Endothelial cell (in vitro differentiated cells): ENCODE measurements at regions not wholly inside any gene's neighbourhood (a gene's known extent, or its start where the extent isn't known, plus 50 kb on each side); places are given as distances from the start of the nearest gene placed in this dataset.

Experiments used
- DNase-seq: peaks from one replicate; pipeline ENCODE4 v3.0.0; 2021; ENCODE audit warnings: low spot score
- H3K27ac Mint-ChIP-seq: one replicate; pipeline ENCODE4 v1.8.0; 2021; ENCODE audit warnings: mixed read lengths, inconsistent platforms; ENCODE audit not compliant: unreplicated experiment
- H3K27me3 Mint-ChIP-seq: one replicate; pipeline ENCODE4 v1.8.0; 2021; ENCODE audit warnings: mild to moderate bottlenecking, moderate library complexity, mixed read lengths, inconsistent platforms; ENCODE audit not compliant: unreplicated experiment
- H3K36me3 Mint-ChIP-seq: one replicate; pipeline ENCODE4 v1.8.0; 2021; ENCODE audit warnings: mild to moderate bottlenecking, low read depth, mixed read lengths, inconsistent platforms; ENCODE audit not compliant: unreplicated experiment
- H3K4me1 Mint-ChIP-seq: one replicate; pipeline ENCODE4 v1.8.0; 2021; ENCODE audit warnings: mild to moderate bottlenecking, mixed read lengths, inconsistent platforms; ENCODE audit not compliant: unreplicated experiment
- H3K4me3 Mint-ChIP-seq: one replicate; pipeline ENCODE4 v1.8.0; 2021; ENCODE audit warnings: mild to moderate bottlenecking, mixed read lengths, inconsistent platforms; ENCODE audit not compliant: unreplicated experiment
- H3K9me3 Mint-ChIP-seq: one replicate; pipeline ENCODE4 v1.8.0; 2021; ENCODE audit warnings: mixed read lengths, inconsistent platforms; ENCODE audit not compliant: unreplicated experiment
- TF ChIP-seq, protein P1 (sequence below): fragments of 200-600 bp; sonication (generic); IDR thresholded peaks from one replicate; pipeline ENCODE4 v1.5.0; 2021; ENCODE audit warnings: antibody characterized with exemption; ENCODE audit not compliant: unreplicated experiment

DNA sequence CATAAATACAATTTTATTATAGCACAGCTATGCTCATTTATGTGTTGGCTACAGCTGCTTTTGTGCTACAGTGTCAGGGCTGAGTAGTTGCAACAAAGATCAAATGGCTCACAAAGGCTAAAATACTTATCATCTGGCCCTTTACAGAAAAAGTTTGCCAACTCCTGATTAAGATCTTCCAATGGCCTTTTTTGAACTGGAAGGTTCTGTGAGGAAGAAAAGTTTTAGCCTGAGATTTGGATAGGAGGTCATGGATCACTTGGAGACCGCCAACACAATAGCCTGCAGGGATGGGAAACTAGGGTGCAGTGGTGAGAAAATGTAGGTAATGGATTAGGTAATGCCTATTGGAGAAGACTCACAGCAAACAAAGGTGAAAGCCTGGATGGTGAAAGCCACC lies 169.8 kb downstream of the NOC3L start:
- no peak overlapping the region for H3K27ac Mint-ChIP-seq
- H3K4me1 Mint-ChIP-seq: no peaks in the 10 kb centered on the region
- no peaks in the 10 kb centered on the region for H3K36me3 Mint-ChIP-seq
- no peaks in the 10 kb centered on the region for H3K9me3 Mint-ChIP-seq
- no peak overlapping the region for H3K4me3 Mint-ChIP-seq
- TF ChIP-seq, protein P1, sequence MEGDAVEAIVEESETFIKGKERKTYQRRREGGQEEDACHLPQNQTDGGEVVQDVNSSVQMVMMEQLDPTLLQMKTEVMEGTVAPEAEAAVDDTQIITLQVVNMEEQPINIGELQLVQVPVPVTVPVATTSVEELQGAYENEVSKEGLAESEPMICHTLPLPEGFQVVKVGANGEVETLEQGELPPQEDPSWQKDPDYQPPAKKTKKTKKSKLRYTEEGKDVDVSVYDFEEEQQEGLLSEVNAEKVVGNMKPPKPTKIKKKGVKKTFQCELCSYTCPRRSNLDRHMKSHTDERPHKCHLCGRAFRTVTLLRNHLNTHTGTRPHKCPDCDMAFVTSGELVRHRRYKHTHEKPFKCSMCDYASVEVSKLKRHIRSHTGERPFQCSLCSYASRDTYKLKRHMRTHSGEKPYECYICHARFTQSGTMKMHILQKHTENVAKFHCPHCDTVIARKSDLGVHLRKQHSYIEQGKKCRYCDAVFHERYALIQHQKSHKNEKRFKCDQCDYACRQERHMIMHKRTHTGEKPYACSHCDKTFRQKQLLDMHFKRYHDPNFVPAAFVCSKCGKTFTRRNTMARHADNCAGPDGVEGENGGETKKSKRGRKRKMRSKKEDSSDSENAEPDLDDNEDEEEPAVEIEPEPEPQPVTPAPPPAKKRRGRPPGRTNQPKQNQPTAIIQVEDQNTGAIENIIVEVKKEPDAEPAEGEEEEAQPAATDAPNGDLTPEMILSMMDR: no peak
- DNase-seq: no peak
- H3K27me3 Mint-ChIP-seq: no peaks in the 10 kb centered on the region

DNA sequence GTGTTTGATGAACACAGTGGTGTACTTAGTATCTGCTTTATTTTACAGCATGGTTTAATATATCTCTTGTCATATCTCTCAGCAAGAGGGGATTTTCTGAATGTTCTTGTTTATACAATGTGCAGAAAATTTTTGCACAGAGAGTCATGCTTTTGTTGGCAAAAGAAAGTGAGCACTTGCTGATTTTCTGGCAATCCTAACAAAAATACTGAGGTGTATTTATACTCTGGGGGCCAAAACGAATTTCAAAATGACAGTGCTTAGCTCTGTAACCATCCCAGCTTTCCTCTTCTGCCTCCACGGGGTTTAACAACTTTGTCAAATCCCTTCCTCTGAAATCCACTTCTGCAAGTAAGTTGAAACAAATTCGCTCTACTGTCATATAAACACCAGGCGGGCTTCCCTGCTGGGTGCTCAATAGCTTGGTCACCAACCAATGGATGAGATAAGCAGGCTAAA lies 169.2 kb downstream of the NOC3L start:
- no peaks in the 10 kb centered on the region for H3K27me3 Mint-ChIP-seq
- H3K4me1 Mint-ChIP-seq: no peaks in the 10 kb centered on the region
- H3K9me3 Mint-ChIP-seq: no peaks in the 10 kb centered on the region
- H3K36me3 Mint-ChIP-seq: no peaks in the 10 kb centered on the region
- DNase-seq: no peak
- H3K27ac Mint-ChIP-seq: no peak overlapping the region
- no peak overlapping the region for H3K4me3 Mint-ChIP-seq
- TF ChIP-seq, protein P1: no peak

DNA sequence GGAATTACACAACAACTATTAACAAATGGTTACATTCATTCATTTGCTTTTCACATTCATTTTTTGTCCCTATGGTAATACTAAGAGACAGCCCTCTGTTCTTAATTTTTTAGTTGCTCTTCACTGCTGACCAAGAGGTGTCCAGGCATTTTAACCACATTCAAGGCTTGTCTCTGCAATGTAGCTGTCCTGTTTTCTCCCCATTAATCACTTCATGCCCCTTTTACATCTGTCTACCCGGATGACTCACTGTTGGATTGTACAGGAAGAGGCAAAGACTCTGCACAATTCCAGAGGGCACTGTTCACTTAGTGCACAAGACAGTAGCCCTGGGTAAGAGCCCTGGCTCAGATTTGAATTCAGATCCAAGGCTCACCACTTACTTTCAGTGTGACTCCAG lies 168.5 kb downstream of the NOC3L start:
- H3K36me3 Mint-ChIP-seq: no peaks in the 10 kb centered on the region
- H3K4me1 Mint-ChIP-seq: no peaks in the 10 kb centered on the region
- no peak for DNase-seq
- no peak overlapping the region for H3K4me3 Mint-ChIP-seq
- H3K27ac Mint-ChIP-seq: no peak overlapping the region
- no peaks in the 10 kb centered on the region for H3K27me3 Mint-ChIP-seq
- TF ChIP-seq, protein P1: no peak
- H3K9me3 Mint-ChIP-seq: no peaks in the 10 kb centered on the region

DNA sequence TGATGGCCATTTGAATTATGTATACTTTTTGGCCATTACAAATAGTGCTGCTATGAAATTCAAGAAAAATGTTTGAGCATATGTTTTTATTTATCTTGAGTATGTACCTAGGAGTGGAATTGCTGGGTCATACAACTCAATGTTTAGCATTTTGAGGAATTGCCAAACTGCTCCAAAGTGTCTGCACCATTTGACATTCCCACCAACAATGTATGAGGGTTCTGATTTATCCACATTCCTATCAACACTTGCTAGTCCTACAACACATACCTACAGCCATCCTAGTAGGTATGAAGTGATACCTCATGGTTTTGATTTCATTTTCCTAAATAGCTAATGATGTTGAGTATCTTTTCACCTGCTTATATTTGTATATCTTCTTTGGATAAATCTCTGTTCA lies 165.5 kb downstream of the NOC3L start:
- Mint-ChIP-seq H3K36me3 (no peaks in the 10 kb centered on the region), H3K4me3 (no peak overlapping the region), H3K9me3 (no peaks in the 10 kb centered on the region), H3K4me1 (peaks cover 3% of the 10 kb centered on the region), H3K27me3 (no peaks in the 10 kb centered on the region), H3K27ac (no peak overlapping the region)
- TF ChIP-seq, protein P1: no peak
- DNase-seq: no peak

DNA sequence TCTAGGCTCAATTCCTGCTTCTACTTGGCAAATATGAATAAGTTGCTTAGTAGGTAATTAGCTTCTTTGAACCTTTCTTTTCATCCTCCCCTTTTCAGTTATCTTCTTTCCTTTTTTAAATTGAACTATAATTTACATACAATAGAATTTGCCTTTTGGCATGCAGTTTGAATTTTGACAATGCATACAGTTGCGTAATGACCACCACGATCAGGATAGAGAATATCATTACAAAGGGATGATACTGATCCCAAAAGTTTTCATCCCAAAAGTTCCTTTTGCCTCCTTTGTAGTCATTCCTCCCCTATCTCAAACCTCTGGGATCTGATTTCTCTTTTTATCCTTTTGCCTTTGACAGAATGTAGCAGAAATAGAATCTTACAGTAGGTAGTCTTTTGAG lies 164.4 kb downstream of the NOC3L start:
- H3K27ac Mint-ChIP-seq: no peak overlapping the region
- peaks cover 5% of the 10 kb centered on the region for H3K4me1 Mint-ChIP-seq
- no peak for DNase-seq
- TF ChIP-seq, protein P1: no peak
- no peak overlapping the region for H3K4me3 Mint-ChIP-seq
- no peaks in the 10 kb centered on the region for H3K27me3 Mint-ChIP-seq
- H3K36me3 Mint-ChIP-seq: no peaks in the 10 kb centered on the region
- no peaks in the 10 kb centered on the region for H3K9me3 Mint-ChIP-seq
